ACHN (cell line): ENCODE measurements at regions not wholly inside any gene's neighbourhood (a gene's known extent, or its start where the extent isn't known, plus 50 kb on each side); places are given as distances from the start of the nearest gene placed in this dataset.
"Not testable (repeated sequence)": the region's sequence is repeated elsewhere in the genome, so short reads cannot be mapped to it uniquely, and the experiment has no call there.

Experiments used
- DNase-seq: peaks from one replicate; pipeline ENCODE4 v3.0.0-alpha.2; 2015
- in situ Hi-C: cut with HindIII; loops from 2 replicates; pipeline ENCODE4 v1.10.0; 2017; ENCODE audit warnings: low sequenced_read_pairs, low pct_ligation_motif_present, low pct_unique_long_range_greater_than_20kb

GRCh38 chr5:120098902-120099535, 365.1 kb upstream of the PRR16 start:
- DNase-seq, result no peak

GRCh38 chr5:120101771-120102170, 362.3 kb upstream of the PRR16 start:
- in situ Hi-C loops, result no loop called here
- no peak for DNase-seq

More at GRCh38 chr5:120098902-120099535, 365.1 kb upstream of the PRR16 start:
- in situ Hi-C loops, result no loop called here

GRCh38 chr5:120103495-120103894, 360.6 kb upstream of the PRR16 start:
- in situ Hi-C loops, result no loop called here
- DNase-seq, result no peak

GRCh38 chr5:120106912-120107525, 357.1 kb upstream of the PRR16 start:
- DNase-seq, result no peak
- in situ Hi-C loops, result no loop called here

- no peak for DNase-seq
- in situ Hi-C loops, result no loop called here
These were observed 355.4 kb upstream of the PRR16 start for GRCh38 chr5:120108586-120109248.

- no peak for DNase-seq
- in situ Hi-C loops, result no loop called here
These were observed 341.4 kb upstream of the PRR16 start for GRCh38 chr5:120122703-120123102.

DNA sequence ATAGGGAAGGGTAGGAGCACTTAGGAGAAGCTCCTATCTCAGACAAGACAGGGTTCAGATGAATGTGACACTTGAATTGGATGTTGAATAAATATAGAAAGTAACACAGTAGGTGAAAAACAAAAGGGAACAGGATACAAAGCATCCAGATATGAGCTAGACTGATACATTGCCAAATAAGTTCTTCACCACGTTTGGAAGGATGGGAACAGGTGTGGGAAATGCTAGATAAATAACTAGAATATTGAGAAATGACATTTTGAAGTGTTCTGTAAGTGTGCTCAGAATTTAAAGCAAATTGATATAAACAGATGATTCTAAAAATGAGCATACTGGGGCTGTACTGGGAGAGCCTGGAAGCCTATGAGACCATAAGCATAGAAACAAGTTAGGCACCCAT, 340.1 kb upstream of the PRR16 start:
- in situ Hi-C loops, result no loop called here
- no peak for DNase-seq

DNA sequence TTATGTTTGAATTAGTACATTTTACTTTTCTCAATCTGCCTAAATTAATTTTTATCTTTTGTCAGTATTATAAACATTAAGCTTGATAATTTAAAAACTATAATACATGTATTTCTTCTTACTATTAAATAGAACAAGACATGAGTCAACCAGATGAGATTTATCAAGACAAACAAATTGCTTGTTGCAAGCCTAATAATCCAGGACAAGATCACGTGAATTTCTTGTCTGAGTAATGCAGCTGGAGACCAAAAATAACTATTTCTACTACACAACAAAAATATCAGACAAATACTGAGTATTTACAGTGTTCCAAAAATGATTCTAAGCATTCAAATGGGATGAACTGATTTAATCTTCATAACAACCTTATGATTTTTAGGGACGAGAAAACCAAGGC, 339.1 kb upstream of the PRR16 start:
- no peak for DNase-seq
- in situ Hi-C loops, result no loop called here

DNA sequence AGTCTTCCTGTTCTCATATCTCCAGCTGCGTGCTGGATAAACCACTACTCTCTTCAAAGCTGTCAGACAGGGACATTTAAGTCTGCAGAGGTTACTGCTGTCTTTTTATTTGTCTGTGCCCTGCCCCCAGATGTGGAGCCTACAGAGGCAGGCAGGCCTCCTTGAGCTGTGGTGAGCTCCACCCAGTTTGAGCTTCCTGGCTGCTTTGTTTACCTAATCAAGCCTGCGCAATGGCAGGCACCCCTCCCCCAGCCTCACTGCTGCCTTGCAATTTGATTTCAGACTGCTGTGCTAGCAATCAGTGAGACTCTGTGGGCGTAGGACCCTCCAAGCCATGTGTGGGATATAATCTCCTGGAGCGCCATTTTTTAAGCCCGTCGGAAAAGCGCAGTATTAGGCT, 331.8 kb upstream of the PRR16 start:
- in situ Hi-C loops, DNase-seq: not testable (repeated sequence)

GRCh38 chr5:120134944-120135343, 329.2 kb upstream of the PRR16 start:
- in situ Hi-C loops, result no loop called here
- DNase-seq, result no peak

- in situ Hi-C loops, result no loop called here
- DNase-seq, result no peak
These were observed 326.5 kb upstream of the PRR16 start for GRCh38 chr5:120137582-120137981.

GRCh38 chr5:120139039-120139438, 325.1 kb upstream of the PRR16 start:
- no peak for DNase-seq
- in situ Hi-C loops, result no loop called here

- in situ Hi-C loops, result no loop called here
- no peak for DNase-seq
These were observed 323.6 kb upstream of the PRR16 start for GRCh38 chr5:120140501-120140900.

GRCh38 chr5:120141076-120141475, 323.0 kb upstream of the PRR16 start:
- in situ Hi-C loops, result no loop called here
- no peak for DNase-seq

DNA sequence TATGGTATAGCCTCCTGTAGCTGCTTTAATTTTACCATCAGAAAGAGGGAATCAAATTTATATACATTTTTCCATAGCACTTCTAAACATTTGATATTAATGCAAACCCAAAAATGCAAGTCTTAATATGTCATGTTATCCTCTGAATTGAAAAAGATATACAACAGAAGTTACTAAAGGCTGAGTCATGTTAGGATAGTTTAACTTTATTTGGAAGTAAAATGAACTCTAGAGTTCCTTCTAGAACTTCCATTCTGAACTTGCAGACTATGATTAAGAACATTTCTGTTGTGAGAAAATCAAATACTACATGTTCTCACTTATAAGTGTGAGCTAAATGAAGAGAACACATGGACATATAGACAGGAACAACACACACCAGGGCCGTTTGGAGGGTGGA, 317.3 kb upstream of the PRR16 start:
- in situ Hi-C loops, result no loop called here
- DNase-seq, result no peak

DNA sequence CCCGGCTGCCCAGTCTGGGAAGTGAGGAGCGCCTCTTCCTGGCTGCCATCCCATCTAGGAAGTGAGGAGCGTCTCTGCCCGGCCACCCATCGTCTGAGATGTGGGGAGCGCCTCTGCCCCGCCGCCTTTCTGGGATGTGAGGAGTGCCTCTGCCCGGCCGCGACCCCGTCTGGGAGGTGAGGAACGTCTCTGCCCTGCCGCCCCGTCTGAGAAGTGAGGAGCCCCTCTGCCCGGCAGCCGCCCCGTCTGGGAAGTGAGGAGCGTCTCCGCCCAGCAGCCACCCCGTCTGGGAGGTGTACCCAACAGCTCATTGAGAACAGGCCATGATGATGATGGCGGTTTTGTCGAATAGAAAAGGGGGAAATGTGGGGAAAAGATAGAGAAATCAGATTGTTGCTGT, 316.2 kb upstream of the PRR16 start:
- in situ Hi-C loops, DNase-seq: not testable (repeated sequence)

- in situ Hi-C loops, result no loop called here
- DNase-seq, result no peak
These were observed 313.3 kb upstream of the PRR16 start for GRCh38 chr5:120150770-120151169.

GRCh38 chr5:120151181-120151580, 312.9 kb upstream of the PRR16 start:
- in situ Hi-C loops, result no loop called here

DNA sequence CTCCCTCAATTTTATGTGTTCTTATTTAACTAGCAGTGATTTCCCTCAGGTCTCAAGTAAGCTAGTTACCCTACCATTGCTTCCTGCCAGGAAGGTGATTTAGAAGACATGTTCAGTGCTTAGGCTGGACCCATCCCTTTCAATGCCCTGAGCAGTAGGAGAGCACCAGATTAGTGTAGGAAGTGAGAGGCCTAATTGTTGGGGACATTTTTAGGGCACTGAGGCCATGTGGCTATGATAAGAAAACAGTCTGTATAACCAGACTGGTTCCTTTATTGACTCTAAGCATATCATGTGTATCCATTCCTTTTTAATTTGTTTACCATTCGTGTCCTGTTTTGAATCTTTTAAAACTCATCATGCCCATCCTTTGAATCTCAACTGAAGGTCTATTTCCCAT, 312.3 kb upstream of the PRR16 start:
- DNase-seq, result no peak
- in situ Hi-C loops, result no loop called here

More at GRCh38 chr5:120151181-120151580, 312.9 kb upstream of the PRR16 start:
- DNase-seq, result no peak

- in situ Hi-C loops, result no loop called here
- DNase-seq, result no peak
These were observed 311.6 kb upstream of the PRR16 start for GRCh38 chr5:120152472-120152871.
